ENCODE measurements at regions not wholly inside any gene's neighbourhood (a gene's known extent, or its start where the extent isn't known, plus 50 kb on each side); places are given as distances from the start of the nearest gene placed in this dataset.

GRCh38 chr6:22399693-22400092 lies 102.9 kb upstream of the PRL start:
- Histone ChIP-seq H3K36me3 (no peaks in the 10 kb centered on the region), H3K27me3 (replicated peaks; ENCODE audit: insufficient read depth) (no peaks in the 10 kb centered on the region), H3K9me3 (no peaks in the 10 kb centered on the region), H3K4me1 (ENCODE audit: control insufficient read depth in 1 of 2, low read depth in 2 of 2) (no peaks in the 10 kb centered on the region), H3K4me3 (no peak overlapping the region), H3K27ac (no peak overlapping the region)
- TF ChIP-seq, protein P1, sequence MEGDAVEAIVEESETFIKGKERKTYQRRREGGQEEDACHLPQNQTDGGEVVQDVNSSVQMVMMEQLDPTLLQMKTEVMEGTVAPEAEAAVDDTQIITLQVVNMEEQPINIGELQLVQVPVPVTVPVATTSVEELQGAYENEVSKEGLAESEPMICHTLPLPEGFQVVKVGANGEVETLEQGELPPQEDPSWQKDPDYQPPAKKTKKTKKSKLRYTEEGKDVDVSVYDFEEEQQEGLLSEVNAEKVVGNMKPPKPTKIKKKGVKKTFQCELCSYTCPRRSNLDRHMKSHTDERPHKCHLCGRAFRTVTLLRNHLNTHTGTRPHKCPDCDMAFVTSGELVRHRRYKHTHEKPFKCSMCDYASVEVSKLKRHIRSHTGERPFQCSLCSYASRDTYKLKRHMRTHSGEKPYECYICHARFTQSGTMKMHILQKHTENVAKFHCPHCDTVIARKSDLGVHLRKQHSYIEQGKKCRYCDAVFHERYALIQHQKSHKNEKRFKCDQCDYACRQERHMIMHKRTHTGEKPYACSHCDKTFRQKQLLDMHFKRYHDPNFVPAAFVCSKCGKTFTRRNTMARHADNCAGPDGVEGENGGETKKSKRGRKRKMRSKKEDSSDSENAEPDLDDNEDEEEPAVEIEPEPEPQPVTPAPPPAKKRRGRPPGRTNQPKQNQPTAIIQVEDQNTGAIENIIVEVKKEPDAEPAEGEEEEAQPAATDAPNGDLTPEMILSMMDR (IDR thresholded peaks at IDR 0.05): no peak
- no peak for DNase-seq (ENCODE audit: low spot score)
- no peak for ATAC-seq (ENCODE audit: insufficient number of reproducible peaks, low FRiP score, low read depth)

DNA sequence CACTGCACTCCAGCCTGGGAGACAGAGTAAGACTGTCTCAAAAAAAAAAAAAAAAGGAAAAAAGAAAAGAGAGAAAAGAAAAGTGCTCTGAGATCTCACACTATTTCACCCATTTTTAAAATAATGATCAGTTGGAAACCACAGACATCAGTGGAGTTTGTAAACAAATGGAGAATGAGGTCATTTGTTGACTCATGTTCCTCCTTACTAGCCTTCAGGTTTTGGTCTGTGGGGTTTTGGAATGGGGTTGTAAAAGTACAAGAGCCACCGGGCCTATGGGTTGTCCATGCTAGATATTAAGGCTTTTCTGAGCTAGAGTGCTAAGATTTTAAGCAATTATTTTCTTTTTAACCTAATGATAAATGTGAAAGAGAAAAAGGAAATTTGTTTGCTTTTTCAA lies 104.4 kb upstream of the PRL start:
- Histone ChIP-seq H3K36me3 (no peaks in the 10 kb centered on the region), H3K4me3 (no peak overlapping the region), H3K9me3 (no peaks in the 10 kb centered on the region), H3K27me3 (replicated peaks; ENCODE audit: insufficient read depth) (no peaks in the 10 kb centered on the region), H3K27ac (no peak overlapping the region), H3K4me1 (ENCODE audit: control insufficient read depth in 1 of 2, low read depth in 2 of 2) (no peaks in the 10 kb centered on the region)
- TF ChIP-seq, protein P1 (IDR thresholded peaks at IDR 0.05): no peak
- ATAC-seq (ENCODE audit: insufficient number of reproducible peaks, low FRiP score, low read depth) (no peak), DNase-seq (ENCODE audit: low spot score) (no peak)

DNA sequence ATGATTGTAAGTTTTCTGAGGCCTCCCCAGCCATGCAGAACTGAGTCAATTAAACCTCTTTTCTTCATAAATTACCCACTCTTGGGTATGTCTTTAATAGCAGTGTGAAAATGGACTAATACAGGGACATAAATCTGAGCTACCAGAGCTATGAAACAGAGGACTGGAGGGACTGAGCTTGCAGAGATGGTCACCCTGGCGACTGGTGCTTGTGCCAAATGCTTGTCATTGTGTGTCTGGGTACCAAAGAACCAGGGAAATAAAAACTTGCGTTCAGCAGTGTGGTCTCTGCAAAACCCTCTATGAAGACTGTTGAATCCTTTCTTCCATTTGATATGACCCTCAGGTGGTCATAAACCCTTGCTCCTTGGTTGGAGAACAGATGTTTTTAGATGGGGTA lies 105.1 kb upstream of the PRL start:
- H3K36me3 ChIP-seq: no peaks in the 10 kb centered on the region
- no peaks in the 10 kb centered on the region for H3K4me1 ChIP-seq (ENCODE audit: control insufficient read depth in 1 of 2, low read depth in 2 of 2)
- no peaks in the 10 kb centered on the region for H3K27me3 ChIP-seq (replicated peaks; ENCODE audit: insufficient read depth)
- no peak overlapping the region for H3K27ac ChIP-seq
- H3K9me3 ChIP-seq: no peaks in the 10 kb centered on the region
- DNase-seq (ENCODE audit: low spot score) (no peak), ATAC-seq (ENCODE audit: insufficient number of reproducible peaks, low FRiP score, low read depth) (no peak)
- H3K4me3 ChIP-seq: no peak overlapping the region
- TF ChIP-seq, protein P1 (IDR thresholded peaks at IDR 0.05): no peak

DNA sequence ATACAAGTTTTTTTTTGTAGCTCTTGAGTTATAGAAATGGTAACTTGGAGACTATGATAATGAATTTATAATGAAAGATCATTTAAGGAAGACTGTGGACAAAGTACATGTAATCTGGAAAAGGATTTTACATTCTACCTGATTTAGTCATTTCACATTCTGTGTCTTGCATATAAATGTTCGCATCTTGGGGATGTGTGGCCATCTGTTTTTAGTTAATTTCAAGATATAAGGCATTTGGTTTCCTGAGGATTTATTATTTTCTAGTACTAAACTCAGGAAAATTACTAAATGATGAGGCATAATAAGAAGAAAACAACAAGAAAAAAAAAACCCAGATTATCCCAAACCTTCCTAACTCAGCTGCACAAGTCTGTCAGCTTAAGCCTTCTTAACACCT lies 112.7 kb upstream of the PRL start:
- DNase-seq (ENCODE audit: low spot score) (no peak), ATAC-seq (ENCODE audit: insufficient number of reproducible peaks, low FRiP score, low read depth) (no peak)

GRCh38 chr6:22411376-22412105 lies 114.7 kb upstream of the PRL start:
- TF ChIP-seq, protein P1 (IDR thresholded peaks at IDR 0.05): no peak
- Histone ChIP-seq H3K36me3 (no peaks in the 10 kb centered on the region), H3K4me3 (no peak overlapping the region), H3K27ac (no peak overlapping the region), H3K9me3 (no peaks in the 10 kb centered on the region), H3K4me1 (ENCODE audit: control insufficient read depth in 1 of 2, low read depth in 2 of 2) (peaks cover 2 to 10% of the 10 kb centered on the region in 2 donors), H3K27me3 (replicated peaks; ENCODE audit: insufficient read depth) (no peaks in the 10 kb centered on the region)
- DNase-seq (ENCODE audit: low spot score) (no peak), ATAC-seq (ENCODE audit: insufficient number of reproducible peaks, low FRiP score, low read depth) (no peak)

More for the DNA sequence above, 112.7 kb upstream of the PRL start:
- H3K9me3 ChIP-seq: no peaks in the 10 kb centered on the region
- H3K27me3 ChIP-seq (replicated peaks; ENCODE audit: insufficient read depth): no peaks in the 10 kb centered on the region
- no peak overlapping the region for H3K4me3 ChIP-seq
- no peak overlapping the region for H3K27ac ChIP-seq
- no peaks in the 10 kb centered on the region for H3K36me3 ChIP-seq
- TF ChIP-seq, protein P1 (IDR thresholded peaks at IDR 0.05): no peak
- peaks cover 2 to 10% of the 10 kb centered on the region in 2 donors for H3K4me1 ChIP-seq (ENCODE audit: control insufficient read depth in 1 of 2, low read depth in 2 of 2)

All from thoracic aorta (tissue), 2 donors.